GM23338 (cell line): ENCODE measurements at regions not wholly inside any gene's neighbourhood (a gene's known extent, or its start where the extent isn't known, plus 50 kb on each side); places are given as distances from the start of the nearest gene placed in this dataset.

Source experiments
- ATAC-seq: fragments of 200-7000 bp; cut with Tn5 transposase; 3 replicates; pipeline ENCODE4 v1.9.1; 2020
- DNase-seq: peaks from one replicate; pipeline ENCODE4 v3.0.0-alpha.2; 2015; ENCODE audit warnings: low spot score
- H2AFZ ChIP-seq: fragments of 200-600 bp; sonication (generic); 2 replicates; pipeline ENCODE4 v1.8.0; 2016; ENCODE audit warnings: antibody characterized with exemption, mild to moderate bottlenecking, moderate library complexity
- H3F3A ChIP-seq: fragments of 200-600 bp; sonication (generic); replicated peaks from 2 replicates; pipeline ENCODE4 v1.8.0; 2017; ENCODE audit warnings: antibody characterized with exemption, mixed run types, low read depth
- H3K27ac ChIP-seq: fragments of 200-600 bp; sonication (generic); 2 replicates; pipeline ENCODE4 v1.6.1; 2016; ENCODE audit warnings: low read depth
- H3K27me3 ChIP-seq: fragments of 200-600 bp; sonication (generic); 2 replicates; pipeline ENCODE4 v1.8.0; 2016; ENCODE audit warnings: mild to moderate bottlenecking, mixed run types, moderate library complexity; ENCODE audit not compliant: insufficient read depth
- H3K36me3 ChIP-seq: fragments of 200-600 bp; sonication (generic); 2 replicates; pipeline ENCODE4 v1.8.0; 2016; ENCODE audit warnings: mild to moderate bottlenecking; ENCODE audit not compliant: insufficient read depth
- H3K4me1 ChIP-seq: fragments of 200-600 bp; sonication (generic); 2 replicates; pipeline ENCODE4 v1.8.0; 2016; ENCODE audit warnings: mild to moderate bottlenecking, moderate library complexity; ENCODE audit not compliant: insufficient read depth
- H3K4me2 ChIP-seq: fragments of 200-600 bp; sonication (generic); 2 replicates; pipeline ENCODE4 v1.7.1; 2017; ENCODE audit warnings: mixed run types
- H3K4me3 ChIP-seq: fragments of 200-600 bp; sonication (generic); 2 replicates; pipeline ENCODE4 v1.6.1; 2016; ENCODE audit warnings: mixed run types
- H3K79me2 ChIP-seq: fragments of 200-600 bp; sonication (generic); replicated peaks from 2 replicates; pipeline ENCODE4 v1.8.0; 2017; ENCODE audit warnings: mild to moderate bottlenecking; ENCODE audit not compliant: insufficient read depth
- H3K9me2 ChIP-seq: fragments of 200-600 bp; sonication (generic); 2 replicates; pipeline ENCODE4 v1.8.0; 2017; ENCODE audit not compliant: insufficient read depth
- H4K20me1 ChIP-seq: fragments of 200-600 bp; sonication (generic); replicated peaks from 2 replicates; pipeline ENCODE4 v1.8.0; 2017; ENCODE audit warnings: mild to moderate bottlenecking; ENCODE audit not compliant: insufficient read depth
- H3K27ac Mint-ChIP-seq: 2 replicates; pipeline ENCODE4 v1.8.0; 2020; ENCODE audit warnings: inconsistent platforms, mild to moderate bottlenecking, moderate library complexity, mixed read lengths
- H3K27me3 Mint-ChIP-seq: 3 replicates; pipeline ENCODE4 v1.8.0; 2022; ENCODE audit warnings: low read depth, mild to moderate bottlenecking, moderate library complexity, mixed read lengths, inconsistent platforms; ENCODE audit not compliant: insufficient read depth, poor library complexity
- H3K36me3 Mint-ChIP-seq: 3 replicates; pipeline ENCODE4 v1.8.0; 2021; ENCODE audit warnings: low read depth, mild to moderate bottlenecking, inconsistent platforms, moderate library complexity, mixed read lengths
- H3K4me1 Mint-ChIP-seq: 3 replicates; pipeline ENCODE4 v1.8.0; 2020; ENCODE audit warnings: mild to moderate bottlenecking, inconsistent platforms, mixed read lengths
- H3K4me3 Mint-ChIP-seq: 3 replicates; pipeline ENCODE4 v1.8.0; 2021; ENCODE audit warnings: moderate library complexity, mild to moderate bottlenecking, inconsistent platforms, mixed read lengths
- H3K9me3 Mint-ChIP-seq: 3 replicates; pipeline ENCODE4 v1.8.0; 2020; ENCODE audit warnings: moderate library complexity, mild to moderate bottlenecking, inconsistent platforms, mixed read lengths
- CREB1 ChIP-seq: fragments of 250-450 bp; sonication (Bioruptor Pico); IDR thresholded peaks from 2 replicates; pipeline ENCODE4 v1.5.0; 2020; ENCODE audit warnings: low read depth, mild to moderate bottlenecking, moderate library complexity
- CTCF ChIP-seq, 2 experiments: fragments of 200-600 bp in 1 of 2; sonication (generic) in 1 of 2; conservative IDR thresholded peaks; 2 replicates each; pipeline versions ENCODE4 v1.5.1 to v1.6.1; 2016 to 2017; ENCODE audit warnings: antibody characterized with exemption in 2 of 2, low read depth in 2 of 2, mild to moderate bottlenecking in 2 of 2, moderate library complexity in 1 of 2
- ETS1 ChIP-seq: IDR thresholded peaks from 2 replicates; pipeline ENCODE4 v1.6.1; 2016; ENCODE audit warnings: antibody characterized with exemption
- EZH2 ChIP-seq: fragments of 200-600 bp; sonication (generic); IDR thresholded peaks from one replicate; pipeline ENCODE4 v1.8.0; 2017; ENCODE audit warnings: antibody characterized with exemption, mild to moderate bottlenecking, low read depth; ENCODE audit not compliant: unreplicated experiment
- EZH2phosphoT487 ChIP-seq: fragments of 200-600 bp; sonication (generic); IDR thresholded peaks from one replicate; pipeline ENCODE4 v1.8.1; 2018; ENCODE audit warnings: antibody characterized with exemption; ENCODE audit not compliant: unreplicated experiment
- JUNB ChIP-seq: IDR thresholded peaks from one replicate; pipeline ENCODE4 v1.6.1; 2016; ENCODE audit warnings: antibody characterized with exemption; ENCODE audit not compliant: unreplicated experiment
- NANOG ChIP-seq: IDR thresholded peaks from 2 replicates; pipeline ENCODE4 v1.6.1; 2016; ENCODE audit warnings: antibody characterized with exemption, borderline replicate concordance
- POLR2AphosphoS5 ChIP-seq: IDR thresholded peaks from 2 replicates; pipeline ENCODE4 v1.6.1; 2016; ENCODE audit warnings: antibody characterized with exemption, low read depth
- REST ChIP-seq: IDR thresholded peaks from one replicate; pipeline ENCODE4 v1.6.1; 2018; ENCODE audit warnings: antibody characterized with exemption; ENCODE audit not compliant: unreplicated experiment
- STAT1 ChIP-seq: IDR thresholded peaks from one replicate; pipeline ENCODE4 v1.6.1; 2016; ENCODE audit warnings: antibody characterized with exemption; ENCODE audit not compliant: unreplicated experiment
- ZNF114 ChIP-seq: fragments of 250-450 bp; sonication (Bioruptor Pico); IDR thresholded peaks from 2 replicates; pipeline ENCODE4 v1.5.0; 2020; ENCODE audit warnings: mild to moderate bottlenecking, moderate library complexity
- ZNF331 ChIP-seq: fragments of 250-450 bp; sonication (Bioruptor Pico); IDR thresholded peaks from 2 replicates; pipeline ENCODE4 v1.5.0; 2020; ENCODE audit warnings: low read depth, mild to moderate bottlenecking, moderate library complexity

- no peak for TF ChIP-seq ETS1
- no peak for TF ChIP-seq CREB1 (CRISPR knock-in tag)
- no peak for TF ChIP-seq ZNF114 (CRISPR knock-in tag)
- TF ChIP-seq ZNF331 (CRISPR knock-in tag), result no peak
- no peak for TF ChIP-seq EZH2
- no peak for TF ChIP-seq JUNB
These were observed 2011.3 kb downstream of the EFNA5 start (continued) for GRCh38 chr5:105659396-105659795.

- Mint-ChIP-seq H3K27ac (no peak overlapping the region), H3K9me3 (peaks cover 4% of the 10 kb centered on the region; the same call in 2 of the 3 replicates)
- no peaks in the 10 kb centered on the region for H4K20me1 ChIP-seq
- TF ChIP-seq NANOG, result no peak
- no peak for TF ChIP-seq CREB1 (CRISPR knock-in tag)
- TF ChIP-seq ZNF331 (CRISPR knock-in tag), result no peak
- TF ChIP-seq POLR2AphosphoS5, result no peak
- no peak for TF ChIP-seq REST
- TF ChIP-seq EZH2phosphoT487, result no peak
- TF ChIP-seq STAT1, result no peak
- no peak for TF ChIP-seq ZNF114 (CRISPR knock-in tag)
- TF ChIP-seq CTCF (conservative IDR thresholded peaks at IDR 0.05; ENCODE audit: low read depth in 2 of 2), result no peak
- TF ChIP-seq ETS1, result no peak
These were observed 2030.4 kb downstream of the EFNA5 start for GRCh38 chr5:105640328-105640727.

More at GRCh38 chr5:105640328-105640727, 2030.4 kb downstream of the EFNA5 start:
- Mint-ChIP-seq H3K4me1 (no peaks in the 10 kb centered on the region), H3K4me3 (no peak overlapping the region), H3K36me3 (no peaks in the 10 kb centered on the region; the same call in 2 of the 3 replicates), H3K27me3 (no peaks in the 10 kb centered on the region)
- DNase-seq, result no peak
- H3K4me3 ChIP-seq, result no peak overlapping the region
- H3K27me3 ChIP-seq, result no peaks in the 10 kb centered on the region
- no peaks in the 10 kb centered on the region for H3K9me2 ChIP-seq
- no peak overlapping the region for H3K27ac ChIP-seq
- ATAC-seq, result no peak
- no peaks in the 10 kb centered on the region for H3K79me2 ChIP-seq
- no peak overlapping the region for H3K4me2 ChIP-seq
- H3K36me3 ChIP-seq, result no peaks in the 10 kb centered on the region
- no peak overlapping the region for H2AFZ ChIP-seq
- peaks cover 5% of the 10 kb centered on the region; the same call in 1 of the 2 replicates for H3K4me1 ChIP-seq
- H3F3A ChIP-seq, result no peaks in the 10 kb centered on the region
